ES-I3 (cell line): ENCODE measurements at regions not wholly inside any gene's neighbourhood (a gene's known extent, or its start where the extent isn't known, plus 50 kb on each side); places are given as distances from the start of the nearest gene placed in this dataset.

ENCODE experiments used
- H3K36me3 ChIP-seq: 2 replicates; pipeline ENCODE4 v1.6.1; 2013; ENCODE audit warnings: mild to moderate bottlenecking, low read length, control low read depth, moderate library complexity; ENCODE audit not compliant: insufficient read depth
- H3K4me1 ChIP-seq: 2 replicates; pipeline ENCODE4 v1.6.1; 2013; ENCODE audit warnings: mild to moderate bottlenecking, control low read depth, low read length; ENCODE audit not compliant: insufficient read depth
- H3K9ac ChIP-seq: 2 replicates; pipeline ENCODE4 v1.6.1; 2013; ENCODE audit warnings: low read depth, mild to moderate bottlenecking, low read length, moderate library complexity
- H3K9me3 ChIP-seq: 2 replicates; pipeline ENCODE4 v1.6.1; 2013; ENCODE audit warnings: mild to moderate bottlenecking, low read length, moderate library complexity; ENCODE audit not compliant: control insufficient read depth, insufficient read depth

DNA sequence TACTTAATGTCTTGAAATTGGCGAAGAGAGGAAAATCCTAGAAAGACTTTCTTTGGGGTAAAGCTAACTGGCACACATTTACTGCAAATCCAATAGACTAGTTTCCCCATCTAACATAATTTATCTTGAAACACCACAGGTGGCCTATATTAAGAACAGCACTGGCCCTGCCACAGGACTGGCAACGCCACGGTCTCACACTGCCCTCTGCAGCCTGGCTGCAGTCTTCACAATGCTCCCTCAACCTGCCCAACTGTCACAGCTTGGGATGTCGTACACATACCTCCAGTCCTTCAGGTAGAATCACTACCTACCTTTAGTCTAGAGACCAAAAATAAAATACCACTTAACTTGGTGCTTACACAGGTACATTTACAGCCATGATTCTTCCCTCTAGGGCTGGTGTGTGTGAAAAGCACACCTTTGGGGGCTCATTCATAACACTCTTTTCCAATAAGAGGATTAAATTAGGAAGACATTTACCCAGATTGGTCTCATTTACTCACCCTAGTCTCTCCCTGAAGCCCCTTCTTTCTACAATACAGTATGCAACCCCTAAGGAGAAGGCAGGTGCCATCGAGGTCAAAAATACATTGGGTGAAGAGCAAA, 222.2 kb downstream of the C1D start:
- Histone ChIP-seq H3K4me1 (no peaks in the 10 kb centered on the region), H3K9ac (no peak overlapping the region), H3K36me3 (no peaks in the 10 kb centered on the region), H3K9me3 (no peaks in the 10 kb centered on the region)

DNA sequence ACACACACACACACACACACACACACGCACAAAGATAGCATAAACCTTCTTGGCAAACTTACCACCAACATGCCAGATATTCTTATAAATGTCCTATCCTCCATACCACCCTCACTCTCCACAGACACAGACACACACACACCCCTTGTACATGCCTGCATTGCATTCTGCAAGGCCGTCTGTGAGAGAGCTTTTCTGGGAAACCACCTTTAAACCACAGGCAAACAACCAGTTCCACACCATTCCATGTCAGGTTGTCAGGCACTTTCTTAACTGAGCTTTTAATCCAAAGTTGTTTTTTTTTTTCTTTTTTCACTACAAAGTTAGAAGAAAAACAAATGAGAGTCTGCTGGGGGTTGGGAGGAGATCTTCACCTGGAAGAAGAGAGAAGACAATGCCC, 221.1 kb downstream of the C1D start:
- H3K4me1 ChIP-seq, result peaks cover 5% of the 10 kb centered on the region; the same call in 1 of the 2 replicates
- no peak overlapping the region for H3K9ac ChIP-seq
- no peaks in the 10 kb centered on the region for H3K9me3 ChIP-seq
- H3K36me3 ChIP-seq, result no peaks in the 10 kb centered on the region

DNA sequence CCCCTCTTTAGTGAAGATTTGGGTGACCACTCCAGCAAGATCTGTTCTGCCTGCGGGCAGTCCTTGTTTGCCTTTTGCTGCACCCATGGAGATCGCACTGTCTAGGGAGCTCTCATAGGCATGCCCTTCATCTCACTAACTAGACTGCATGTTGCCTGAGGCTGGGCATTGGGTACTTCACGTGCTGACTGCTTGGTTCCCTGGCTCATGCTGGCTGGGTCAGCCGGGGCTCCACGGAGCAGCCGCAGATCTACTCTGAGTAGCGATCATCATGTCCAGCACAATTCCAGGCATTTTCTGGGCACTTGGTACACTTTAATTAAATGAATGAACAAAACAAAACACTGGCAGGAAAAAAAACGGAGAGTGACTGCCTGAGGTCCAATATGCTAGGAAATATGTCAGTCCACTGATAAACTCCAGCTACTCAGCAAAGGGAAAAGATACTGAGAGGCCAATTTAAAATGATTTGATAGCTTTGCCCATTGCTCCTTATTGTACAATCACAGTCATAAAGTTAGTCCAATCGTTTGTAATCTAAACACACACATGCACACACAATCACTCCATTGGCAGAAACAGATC, 220.3 kb downstream of the C1D start:
- Histone ChIP-seq H3K4me1 (peaks cover 5% of the 10 kb centered on the region; the same call in 1 of the 2 replicates), H3K36me3 (no peaks in the 10 kb centered on the region), H3K9me3 (no peaks in the 10 kb centered on the region), H3K9ac (no peak overlapping the region)

DNA sequence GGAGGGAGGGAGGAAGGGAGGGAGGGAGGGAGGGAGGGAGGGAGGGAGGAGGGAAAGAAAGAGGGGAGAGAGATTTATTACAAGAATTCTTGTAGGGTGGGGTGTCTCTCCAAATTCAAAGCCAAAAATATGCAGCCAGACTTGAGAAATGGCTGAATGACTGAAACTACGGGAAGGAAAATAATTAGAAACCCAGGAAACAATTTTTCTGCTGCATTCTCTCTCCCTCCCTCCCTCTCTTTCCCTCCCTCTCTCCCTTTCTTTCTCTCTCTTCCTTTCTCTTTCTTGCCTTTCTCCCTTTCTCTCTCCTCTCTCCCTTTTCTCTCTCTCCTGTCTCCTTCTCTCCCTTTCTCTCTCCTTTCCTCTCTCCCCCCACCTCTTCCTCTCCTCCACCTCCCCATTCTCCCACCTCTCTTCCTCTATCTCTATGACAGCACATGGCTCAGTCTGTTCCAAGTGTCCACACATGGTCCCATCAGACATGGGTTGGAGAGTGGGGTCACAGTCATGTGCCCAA, 218.7 kb downstream of the C1D start:
- H3K9ac ChIP-seq, result no peak overlapping the region

DNA sequence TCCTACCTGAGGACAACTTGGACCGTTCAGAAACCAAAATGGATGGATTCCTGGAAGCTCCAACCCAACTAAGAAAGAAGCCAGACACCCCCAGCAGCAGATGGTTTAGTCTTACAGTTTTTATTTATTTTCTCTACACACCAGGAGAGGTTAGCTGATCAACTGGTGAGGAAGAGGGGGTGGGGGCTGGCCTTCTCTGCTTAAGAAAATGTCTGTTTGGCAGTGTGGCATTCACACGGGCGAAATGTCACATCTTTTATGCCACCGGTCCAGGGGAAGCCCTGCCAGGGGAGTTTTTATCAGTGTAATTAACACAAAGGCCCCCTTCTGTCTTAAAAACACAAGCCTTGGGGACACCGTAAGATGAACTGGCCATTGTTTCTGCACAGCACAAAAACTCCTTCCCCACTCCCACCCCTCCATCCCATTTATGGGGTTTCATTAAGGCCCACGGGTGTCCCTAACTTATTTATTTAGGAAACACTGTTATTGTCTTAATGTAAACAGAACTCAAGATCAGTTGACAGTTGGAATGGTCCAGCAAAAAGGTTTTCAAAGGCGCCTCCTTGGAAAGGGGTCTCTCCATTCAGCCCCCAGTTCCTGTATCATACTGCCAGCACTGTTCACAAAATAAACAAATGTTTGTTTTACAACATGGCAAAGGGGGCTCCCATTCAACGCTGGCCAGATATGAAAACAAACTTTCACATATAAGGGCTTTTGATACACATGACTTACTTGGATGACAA, 217.0 kb downstream of the C1D start:
- Histone ChIP-seq H3K9me3 (no peaks in the 10 kb centered on the region), H3K9ac (no peak overlapping the region), H3K4me1 (peaks cover 5% of the 10 kb centered on the region; the same call in 1 of the 2 replicates), H3K36me3 (no peaks in the 10 kb centered on the region)

More for the DNA sequence above, 218.7 kb downstream of the C1D start:
- Histone ChIP-seq H3K9me3 (no peaks in the 10 kb centered on the region), H3K4me1 (peaks cover 5% of the 10 kb centered on the region; the same call in 1 of the 2 replicates), H3K36me3 (no peaks in the 10 kb centered on the region)

DNA sequence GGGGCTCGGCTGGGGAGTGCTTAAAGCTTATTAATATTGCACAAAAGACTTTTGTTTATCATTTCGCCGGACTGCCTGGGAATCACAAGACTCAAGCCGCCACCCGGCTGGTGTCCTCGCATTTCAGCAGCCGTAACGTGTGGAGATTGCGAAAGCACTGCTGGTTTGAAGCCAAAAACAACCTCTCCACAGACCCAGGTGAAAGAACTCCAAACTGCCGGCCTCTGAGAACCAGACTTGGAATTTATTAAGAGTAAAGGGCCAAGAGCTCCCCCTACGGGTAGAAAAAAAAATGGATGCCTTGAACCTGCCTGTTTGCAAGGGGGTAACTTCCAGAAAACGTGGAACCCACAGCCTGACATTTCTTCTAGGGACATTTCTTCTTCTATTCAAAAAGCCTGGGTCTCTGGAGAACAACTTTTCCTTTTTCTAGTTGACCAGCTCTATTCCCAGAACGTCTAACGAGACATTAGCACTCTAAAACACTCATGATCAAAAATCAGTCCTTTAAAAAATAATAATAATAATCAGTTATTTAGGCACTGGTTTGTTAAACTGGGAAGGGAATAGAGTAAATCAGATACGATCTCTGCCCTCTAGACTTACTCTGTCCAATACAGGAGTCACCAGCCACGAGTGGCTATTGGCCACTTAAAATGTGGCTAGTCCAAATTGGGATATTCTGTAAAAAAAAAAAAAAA, 216.3 kb downstream of the C1D start:
- no peak overlapping the region for H3K9ac ChIP-seq
- peaks cover 5% of the 10 kb centered on the region; the same call in 1 of the 2 replicates for H3K4me1 ChIP-seq

DNA sequence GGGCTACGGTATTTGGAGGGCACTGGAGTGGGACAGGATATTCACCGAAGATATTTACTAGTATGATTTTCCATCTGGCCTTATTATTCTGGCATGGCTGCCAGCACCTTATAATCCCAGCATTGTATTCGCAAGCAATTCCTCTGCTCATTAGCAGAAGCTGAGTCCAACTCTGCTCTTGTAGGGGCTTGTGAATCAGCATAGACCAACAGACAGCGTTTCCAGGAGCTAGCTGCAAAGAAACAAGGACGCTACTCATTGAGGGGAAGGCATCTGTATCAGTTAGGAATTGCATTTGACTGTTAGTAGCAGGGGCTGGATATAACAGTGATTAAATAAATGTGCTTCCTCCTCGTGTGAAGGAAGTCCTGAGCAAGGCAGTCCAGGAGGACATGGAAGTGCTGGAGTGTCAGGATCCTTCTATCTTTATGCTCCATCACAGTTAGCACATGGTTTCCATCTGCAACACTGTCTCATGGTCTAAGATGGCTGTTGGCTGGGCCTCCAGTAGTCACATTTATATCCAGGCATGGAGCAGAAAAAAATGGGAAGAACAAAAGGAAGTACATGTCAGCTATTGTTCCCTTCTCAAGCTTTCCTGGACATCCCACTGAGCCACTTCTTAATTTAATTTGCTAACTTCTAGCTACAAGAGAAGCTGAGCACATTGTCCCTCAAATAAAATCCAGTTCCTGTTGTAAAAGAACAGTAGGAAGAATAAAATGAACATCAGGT, 214.1 kb downstream of the C1D start:
- H3K36me3 ChIP-seq, result no peaks in the 10 kb centered on the region

More for the DNA sequence above, 216.3 kb downstream of the C1D start:
- Histone ChIP-seq H3K9me3 (no peaks in the 10 kb centered on the region), H3K36me3 (no peaks in the 10 kb centered on the region)

DNA sequence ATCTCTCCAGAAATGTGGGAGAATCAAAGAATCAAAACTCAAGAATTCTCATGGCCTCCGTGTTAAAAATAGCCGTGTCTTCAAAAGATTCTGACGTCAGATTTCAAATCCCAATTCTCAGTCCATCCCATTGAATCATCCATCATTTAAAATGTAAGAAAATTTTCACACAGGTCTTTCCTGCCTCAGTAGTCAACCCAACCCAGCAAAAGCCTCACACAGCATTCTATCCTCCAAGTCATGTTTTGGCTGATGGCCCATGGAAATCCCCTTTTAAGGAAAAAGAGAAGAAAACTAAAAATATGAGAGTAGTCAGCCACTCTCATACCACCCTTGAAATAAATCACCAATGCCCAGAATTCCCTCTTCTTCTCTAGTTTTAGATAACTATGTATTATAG, 211.8 kb downstream of the C1D start:
- no peak overlapping the region for H3K9ac ChIP-seq
- peaks cover 6% of the 10 kb centered on the region for H3K4me1 ChIP-seq
- no peaks in the 10 kb centered on the region for H3K36me3 ChIP-seq
- no peaks in the 10 kb centered on the region for H3K9me3 ChIP-seq

More for the DNA sequence above, 214.1 kb downstream of the C1D start:
- H3K9me3 ChIP-seq, result no peaks in the 10 kb centered on the region
- H3K9ac ChIP-seq, result no peak overlapping the region
- peaks cover 9% of the 10 kb centered on the region for H3K4me1 ChIP-seq

DNA sequence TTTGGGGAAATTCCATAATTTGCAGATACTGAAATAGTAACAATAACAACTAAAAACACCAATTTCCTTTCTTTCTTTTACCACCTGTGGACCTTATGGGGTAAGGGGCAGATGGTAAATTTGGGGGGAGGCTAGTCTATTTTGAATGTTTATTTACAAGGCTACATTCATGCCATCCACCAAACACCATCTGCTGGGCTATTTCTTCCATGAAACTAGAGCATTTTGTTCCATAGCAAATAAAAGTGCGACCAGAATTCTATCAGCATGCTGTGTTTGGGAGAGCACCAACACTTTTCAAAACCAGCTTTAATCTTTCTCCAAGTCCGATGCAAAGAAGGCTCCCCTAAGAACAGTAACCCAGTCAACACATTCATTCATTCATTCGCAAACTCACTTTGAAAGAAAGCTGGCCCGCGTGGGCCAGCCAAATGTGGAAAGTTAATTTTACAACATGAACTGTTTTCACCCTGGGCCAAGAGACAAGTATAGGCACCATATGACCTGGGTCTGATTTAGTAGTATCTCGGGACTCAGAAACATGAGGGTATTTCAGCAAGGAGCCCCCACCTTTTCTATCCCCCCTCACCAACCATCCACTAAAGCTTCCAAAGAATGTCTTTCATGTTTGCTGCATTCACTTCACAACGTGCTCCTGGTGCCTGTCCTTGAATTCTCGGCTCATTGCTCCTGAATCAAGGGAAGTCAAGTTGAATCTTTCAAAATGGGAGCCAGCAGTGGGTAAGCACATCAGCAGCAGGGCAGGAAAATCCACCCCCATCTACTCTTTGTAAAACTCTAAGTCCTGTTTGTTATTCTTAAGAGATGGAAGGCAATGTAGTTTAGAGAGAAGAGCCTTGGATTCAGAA, 210.6 kb downstream of the C1D start:
- H3K4me1 ChIP-seq, result peaks cover 4% of the 10 kb centered on the region; the same call in 1 of the 2 replicates
- no peaks in the 10 kb centered on the region for H3K9me3 ChIP-seq
- no peak overlapping the region for H3K9ac ChIP-seq
- no peaks in the 10 kb centered on the region for H3K36me3 ChIP-seq

DNA sequence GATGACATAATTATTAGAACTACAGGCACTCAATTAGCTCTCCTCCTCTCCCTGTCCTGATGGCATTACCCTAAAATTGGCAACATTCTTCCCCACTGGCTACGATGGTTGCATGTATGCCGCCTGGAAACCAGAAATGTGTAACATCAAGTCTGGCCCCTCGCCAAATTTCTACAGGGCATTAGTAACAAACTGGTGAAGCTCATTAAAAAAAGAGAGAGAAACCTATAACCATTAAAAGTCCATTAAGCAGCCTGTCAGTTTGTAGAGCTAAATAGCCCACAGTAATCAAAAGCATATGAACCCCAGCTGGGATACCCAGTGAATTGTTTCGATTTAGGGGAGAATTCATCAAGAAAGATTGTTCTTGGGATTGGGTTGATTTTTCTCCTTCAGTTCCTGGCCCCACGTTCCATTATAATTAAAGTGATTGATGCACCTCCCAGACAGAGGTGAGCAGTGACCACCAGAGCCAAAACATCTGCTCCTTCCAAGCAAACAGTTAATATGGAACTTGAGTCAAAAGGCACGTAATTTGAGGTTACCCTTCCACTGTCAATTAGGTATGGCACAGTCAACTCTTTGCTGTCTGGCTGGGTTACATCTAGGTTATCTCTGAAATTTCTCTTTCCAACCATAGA, 208.6 kb downstream of the C1D start:
- no peak overlapping the region for H3K9ac ChIP-seq
- H3K4me1 ChIP-seq, result peaks cover 4% of the 10 kb centered on the region; the same call in 1 of the 2 replicates
- H3K36me3 ChIP-seq, result no peaks in the 10 kb centered on the region
- no peaks in the 10 kb centered on the region for H3K9me3 ChIP-seq

DNA sequence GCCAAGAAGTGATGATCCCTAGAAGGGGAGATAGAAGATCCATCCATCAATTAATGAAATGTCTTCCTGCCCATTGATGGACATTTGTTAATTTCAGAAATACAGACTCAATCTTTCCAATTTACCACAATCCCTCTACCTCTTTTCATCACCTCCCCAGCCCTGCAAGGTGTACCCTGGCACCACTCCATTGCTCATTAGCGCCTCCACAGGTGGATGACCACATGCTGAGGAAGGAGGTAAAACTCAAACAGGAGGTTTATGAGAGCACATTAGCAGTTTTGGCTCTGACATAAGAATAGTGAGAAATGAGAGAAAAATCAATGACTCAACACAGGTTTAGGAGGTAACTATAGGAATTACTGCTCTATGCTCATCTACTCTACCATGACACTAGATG, 208.0 kb downstream of the C1D start:
- Histone ChIP-seq H3K36me3 (no peaks in the 10 kb centered on the region), H3K9ac (no peak overlapping the region), H3K9me3 (no peaks in the 10 kb centered on the region), H3K4me1 (peaks cover 4% of the 10 kb centered on the region; the same call in 1 of the 2 replicates)

DNA sequence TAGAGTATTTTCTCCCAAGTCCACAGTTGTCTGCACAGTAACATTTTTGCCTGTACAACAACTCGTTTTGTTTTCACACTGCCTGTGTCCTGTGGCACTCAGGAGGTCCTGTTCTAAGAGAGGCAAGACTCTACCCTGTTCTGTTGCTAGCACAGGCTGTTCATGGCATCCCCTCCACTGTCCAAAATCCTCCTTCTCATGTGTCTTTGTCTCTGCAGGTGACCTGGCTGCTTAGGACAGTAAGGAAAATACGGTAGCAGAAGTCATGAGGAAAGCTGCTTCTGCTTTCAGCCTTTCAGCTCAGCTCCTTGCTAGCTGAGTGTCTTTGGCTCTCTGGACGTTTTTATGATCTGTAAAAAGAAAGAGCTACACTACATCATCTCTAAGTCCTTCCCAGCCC, 205.9 kb downstream of the C1D start:
- no peak overlapping the region for H3K9ac ChIP-seq
- H3K9me3 ChIP-seq, result no peaks in the 10 kb centered on the region
- H3K36me3 ChIP-seq, result no peaks in the 10 kb centered on the region
- peaks cover 4% of the 10 kb centered on the region; the same call in 1 of the 2 replicates for H3K4me1 ChIP-seq

DNA sequence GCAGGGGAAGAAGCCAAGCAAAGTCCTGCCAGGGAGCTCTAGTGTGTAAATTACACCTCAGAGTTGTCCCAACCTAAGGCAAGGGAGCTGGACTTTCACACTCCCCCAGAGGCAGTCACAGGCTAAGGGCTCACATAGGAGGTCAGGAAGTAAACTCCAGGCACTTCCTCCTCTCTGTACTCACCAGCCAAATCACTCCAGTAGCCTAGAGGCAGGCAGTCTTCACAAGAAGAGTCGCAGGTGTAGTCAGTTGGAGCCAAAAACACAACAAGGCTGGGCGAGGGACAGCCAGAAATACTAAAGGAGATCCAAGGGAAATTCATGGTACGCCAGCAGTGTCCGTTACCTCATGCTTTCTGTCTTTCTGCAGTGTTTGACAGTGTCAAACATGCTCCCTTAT, 205.0 kb downstream of the C1D start:
- H3K36me3 ChIP-seq, result no peaks in the 10 kb centered on the region
- H3K9ac ChIP-seq, result no peak overlapping the region
- H3K9me3 ChIP-seq, result no peaks in the 10 kb centered on the region
- no peaks in the 10 kb centered on the region for H3K4me1 ChIP-seq
